SK-N-SH treated with all-trans-retinoic acid at 6 μM for 48 hours (cell line): ENCODE measurements at regions not wholly inside any gene's neighbourhood (a gene's known extent, or its start where the extent isn't known, plus 50 kb on each side); places are given as distances from the start of the nearest gene placed in this dataset.

Source experiments
- BACH2 ChIP-seq: fragments of 250-450 bp; sonication (Bioruptor Pico); IDR thresholded peaks from 2 replicates; pipeline ENCODE4 v1.9.0; 2021; ENCODE audit warnings: mild to moderate bottlenecking, borderline replicate concordance
- CSDC2 ChIP-seq: fragments of 250-450 bp; sonication (Bioruptor Pico); IDR thresholded peaks from 2 replicates; pipeline ENCODE4 v1.5.0; 2020; ENCODE audit warnings: mild to moderate bottlenecking, moderate library complexity
- ESRRG ChIP-seq: fragments of 250-450 bp; sonication (Bioruptor Pico); IDR thresholded peaks from 2 replicates; pipeline ENCODE4 v1.6.1; 2021; ENCODE audit warnings: mild to moderate bottlenecking
- RARB ChIP-seq: fragments of 250-450 bp; sonication (Bioruptor Pico); IDR thresholded peaks from 2 replicates; pipeline ENCODE4 v1.8.0; 2021; ENCODE audit warnings: mild to moderate bottlenecking, moderate library complexity
- TOX ChIP-seq: fragments of 250-450 bp; sonication (Bioruptor Pico); IDR thresholded peaks from 2 replicates; pipeline ENCODE4 v1.8.0; 2021; ENCODE audit warnings: mild to moderate bottlenecking, moderate library complexity, borderline replicate concordance
- ZFP3 ChIP-seq: fragments of 250-450 bp; sonication (Bioruptor Pico); IDR thresholded peaks from 2 replicates; pipeline ENCODE4 v1.5.0; 2020; ENCODE audit warnings: mild to moderate bottlenecking, moderate library complexity
- ZFP30 ChIP-seq: fragments of 450-650 bp; formaldehyde crosslinking; IDR thresholded peaks from 2 replicates; pipeline ENCODE4 v1.5.0; 2022; ENCODE audit warnings: mild to moderate bottlenecking, moderate library complexity
- ZNF565 ChIP-seq: fragments of 450-650 bp; formaldehyde crosslinking; conservative IDR thresholded peaks from 2 replicates; pipeline ENCODE4 v1.5.0; 2020; ENCODE audit warnings: low read depth, mild to moderate bottlenecking, moderate library complexity
- TF ChIP-seq, protein P1 (sequence below): fragments of 250-450 bp; sonication (Bioruptor Pico); IDR thresholded peaks from 2 replicates; pipeline ENCODE4 v1.5.0; 2020; ENCODE audit warnings: mild to moderate bottlenecking, moderate library complexity
- TF ChIP-seq, protein P2 (sequence below): fragments of 250-450 bp; sonication (Bioruptor Pico); IDR thresholded peaks from 2 replicates; pipeline ENCODE4 v1.8.0; 2020; ENCODE audit warnings: mild to moderate bottlenecking, moderate library complexity, borderline replicate concordance

DNA sequence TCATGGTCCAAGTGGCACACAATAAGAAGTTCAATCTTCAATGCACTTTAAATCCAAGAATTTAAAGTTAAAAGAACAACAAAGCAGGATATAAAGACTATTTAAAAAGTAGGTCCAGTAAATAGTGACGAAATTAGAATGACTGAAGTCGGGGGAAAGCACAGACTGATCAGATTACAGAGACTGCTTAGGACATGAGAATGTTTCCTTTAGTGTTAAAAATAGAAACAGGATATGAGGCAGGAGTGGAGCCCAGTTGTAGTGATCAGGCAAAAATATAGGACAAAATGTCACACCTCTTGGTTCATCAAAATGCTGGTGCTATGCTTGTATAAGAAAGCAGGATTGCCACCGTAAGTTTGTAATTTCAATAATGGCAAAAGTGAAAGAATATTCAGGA lies 52.2 kb upstream of the CD163 start:
- TF ChIP-seq ZNF565 (CRISPR knock-in tag) (no peak), ESRRG (CRISPR knock-in tag) (no peak), CSDC2 (no peak), BACH2 (CRISPR knock-in tag) (no peak), ZFP3 (CRISPR knock-in tag) (no peak), RARB (CRISPR knock-in tag) (no peak), TOX (no peak), ZFP30 (no peak)
- TF ChIP-seq, protein P1, sequence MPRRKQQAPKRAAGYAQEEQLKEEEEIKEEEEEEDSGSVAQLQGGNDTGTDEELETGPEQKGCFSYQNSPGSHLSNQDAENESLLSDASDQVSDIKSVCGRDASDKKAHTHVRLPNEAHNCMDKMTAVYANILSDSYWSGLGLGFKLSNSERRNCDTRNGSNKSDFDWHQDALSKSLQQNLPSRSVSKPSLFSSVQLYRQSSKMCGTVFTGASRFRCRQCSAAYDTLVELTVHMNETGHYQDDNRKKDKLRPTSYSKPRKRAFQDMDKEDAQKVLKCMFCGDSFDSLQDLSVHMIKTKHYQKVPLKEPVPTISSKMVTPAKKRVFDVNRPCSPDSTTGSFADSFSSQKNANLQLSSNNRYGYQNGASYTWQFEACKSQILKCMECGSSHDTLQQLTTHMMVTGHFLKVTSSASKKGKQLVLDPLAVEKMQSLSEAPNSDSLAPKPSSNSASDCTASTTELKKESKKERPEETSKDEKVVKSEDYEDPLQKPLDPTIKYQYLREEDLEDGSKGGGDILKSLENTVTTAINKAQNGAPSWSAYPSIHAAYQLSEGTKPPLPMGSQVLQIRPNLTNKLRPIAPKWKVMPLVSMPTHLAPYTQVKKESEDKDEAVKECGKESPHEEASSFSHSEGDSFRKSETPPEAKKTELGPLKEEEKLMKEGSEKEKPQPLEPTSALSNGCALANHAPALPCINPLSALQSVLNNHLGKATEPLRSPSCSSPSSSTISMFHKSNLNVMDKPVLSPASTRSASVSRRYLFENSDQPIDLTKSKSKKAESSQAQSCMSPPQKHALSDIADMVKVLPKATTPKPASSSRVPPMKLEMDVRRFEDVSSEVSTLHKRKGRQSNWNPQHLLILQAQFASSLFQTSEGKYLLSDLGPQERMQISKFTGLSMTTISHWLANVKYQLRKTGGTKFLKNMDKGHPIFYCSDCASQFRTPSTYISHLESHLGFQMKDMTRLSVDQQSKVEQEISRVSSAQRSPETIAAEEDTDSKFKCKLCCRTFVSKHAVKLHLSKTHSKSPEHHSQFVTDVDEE = no peak
- TF ChIP-seq, protein P2, sequence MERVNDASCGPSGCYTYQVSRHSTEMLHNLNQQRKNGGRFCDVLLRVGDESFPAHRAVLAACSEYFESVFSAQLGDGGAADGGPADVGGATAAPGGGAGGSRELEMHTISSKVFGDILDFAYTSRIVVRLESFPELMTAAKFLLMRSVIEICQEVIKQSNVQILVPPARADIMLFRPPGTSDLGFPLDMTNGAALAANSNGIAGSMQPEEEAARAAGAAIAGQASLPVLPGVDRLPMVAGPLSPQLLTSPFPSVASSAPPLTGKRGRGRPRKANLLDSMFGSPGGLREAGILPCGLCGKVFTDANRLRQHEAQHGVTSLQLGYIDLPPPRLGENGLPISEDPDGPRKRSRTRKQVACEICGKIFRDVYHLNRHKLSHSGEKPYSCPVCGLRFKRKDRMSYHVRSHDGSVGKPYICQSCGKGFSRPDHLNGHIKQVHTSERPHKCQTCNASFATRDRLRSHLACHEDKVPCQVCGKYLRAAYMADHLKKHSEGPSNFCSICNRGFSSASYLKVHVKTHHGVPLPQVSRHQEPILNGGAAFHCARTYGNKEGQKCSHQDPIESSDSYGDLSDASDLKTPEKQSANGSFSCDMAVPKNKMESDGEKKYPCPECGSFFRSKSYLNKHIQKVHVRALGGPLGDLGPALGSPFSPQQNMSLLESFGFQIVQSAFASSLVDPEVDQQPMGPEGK = no peak
